ENCODE measurements at regions not wholly inside any gene's neighbourhood (a gene's known extent, or its start where the extent isn't known, plus 50 kb on each side); places are given as distances from the start of the nearest gene placed in this dataset.
A peak's percentile ranks its signal among the peaks of the same experiment; 100 is the strongest.

GRCh38 chr2:226622484-226622883 lies 177.1 kb downstream of the IRS1 start:
- no peak for DNase-seq (ENCODE audit: low read depth, low spot score)

- no peak for DNase-seq (ENCODE audit: low read depth, low spot score)
Measured at GRCh38 chr2:226620176-226620575, 179.4 kb downstream of the IRS1 start.

- no peak for DNase-seq (ENCODE audit: low read depth, low spot score)
Measured at GRCh38 chr2:226619707-226620106, 179.9 kb downstream of the IRS1 start.

- DNase-seq (ENCODE audit: low read depth, low spot score): peak; percentile 47
Measured at GRCh38 chr2:226618875-226619605, 180.6 kb downstream of the IRS1 start.

DNA sequence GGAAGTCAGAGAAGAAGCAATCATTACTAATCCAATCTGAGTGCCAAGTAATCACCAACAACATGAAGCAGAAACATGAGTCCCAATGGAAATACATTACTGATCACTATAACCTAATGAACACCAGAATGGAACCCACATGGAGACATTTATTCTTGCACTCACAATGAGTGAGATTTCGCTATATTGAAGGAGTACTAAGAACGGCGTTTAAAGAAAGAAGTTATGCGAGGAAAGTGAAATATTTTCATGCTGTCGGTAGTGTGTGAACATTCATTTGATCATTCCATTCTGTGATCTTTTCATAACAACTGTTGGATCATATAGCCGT lies 181.1 kb downstream of the IRS1 start:
- DNase-seq (ENCODE audit: low read depth, low spot score): no peak

GRCh38 chr2:226615891-226616290 lies 183.7 kb downstream of the IRS1 start:
- DNase-seq (ENCODE audit: low read depth, low spot score): no peak

GRCh38 chr2:226611944-226612318 lies 187.7 kb downstream of the IRS1 start:
- no peak for DNase-seq (ENCODE audit: low read depth, low spot score)

GRCh38 chr2:226611196-226611943 lies 188.2 kb downstream of the IRS1 start:
- no peak for DNase-seq (ENCODE audit: low read depth, low spot score)

DNA sequence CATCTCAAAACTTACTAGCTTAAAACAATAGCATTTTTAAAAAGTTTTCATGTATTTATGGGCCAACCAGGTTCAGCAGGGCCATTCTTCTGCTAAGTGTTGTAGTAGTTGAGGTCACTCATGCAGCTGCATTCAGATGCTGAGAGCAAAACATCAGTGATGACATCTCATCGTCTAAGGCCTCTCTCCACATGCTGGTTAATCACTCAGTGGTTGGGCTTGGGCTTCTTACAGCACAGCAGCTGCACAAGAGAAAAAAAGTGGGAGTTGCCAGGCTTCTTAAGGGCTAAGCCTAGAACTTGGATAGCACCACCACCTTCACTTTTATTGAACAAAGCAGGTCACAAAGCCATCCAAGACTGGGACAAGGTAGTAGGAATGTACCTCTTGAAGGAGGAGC lies 190.3 kb downstream of the IRS1 start:
- DNase-seq (ENCODE audit: low read depth, low spot score): peak; percentile 73

DNA sequence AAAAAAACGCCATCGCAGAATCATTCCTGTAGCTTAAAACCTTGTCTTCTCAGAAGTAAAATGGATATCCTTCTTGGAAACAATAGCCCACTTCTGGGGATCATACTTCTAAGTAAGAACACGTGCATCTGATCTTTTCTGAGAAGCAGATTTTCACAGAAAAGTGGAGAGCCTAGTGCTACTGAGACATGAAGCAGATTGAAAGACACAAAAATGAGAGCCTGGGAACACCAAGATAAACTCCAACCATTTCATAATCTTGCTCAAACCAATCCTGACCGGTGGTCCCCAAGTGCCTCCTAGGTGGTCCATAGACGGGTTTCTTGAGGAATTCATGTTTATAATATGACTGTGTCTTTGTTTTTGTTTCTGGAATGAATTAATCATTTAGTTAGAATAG lies 191.2 kb downstream of the IRS1 start:
- no peak for DNase-seq (ENCODE audit: low read depth, low spot score)

DNA sequence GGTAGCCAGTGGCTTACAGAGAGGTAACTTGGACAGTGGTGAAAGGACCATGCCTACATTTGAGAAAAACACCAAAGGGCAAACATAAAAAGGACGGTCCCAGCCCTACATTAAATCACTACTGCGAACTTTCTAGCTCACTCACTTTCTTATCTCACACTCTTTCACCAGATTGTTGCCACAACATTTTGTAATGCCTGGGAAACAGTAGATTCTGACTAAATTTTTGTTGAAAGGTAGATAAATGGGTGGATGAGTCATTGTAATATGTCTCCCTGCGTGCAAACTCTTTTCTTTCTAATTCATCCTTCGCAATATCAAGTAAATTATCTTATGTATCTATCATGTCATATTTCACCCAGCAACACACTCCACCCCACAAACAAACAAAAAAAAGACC lies 192.2 kb downstream of the IRS1 start:
- DNase-seq (ENCODE audit: low read depth, low spot score): no peak

DNA sequence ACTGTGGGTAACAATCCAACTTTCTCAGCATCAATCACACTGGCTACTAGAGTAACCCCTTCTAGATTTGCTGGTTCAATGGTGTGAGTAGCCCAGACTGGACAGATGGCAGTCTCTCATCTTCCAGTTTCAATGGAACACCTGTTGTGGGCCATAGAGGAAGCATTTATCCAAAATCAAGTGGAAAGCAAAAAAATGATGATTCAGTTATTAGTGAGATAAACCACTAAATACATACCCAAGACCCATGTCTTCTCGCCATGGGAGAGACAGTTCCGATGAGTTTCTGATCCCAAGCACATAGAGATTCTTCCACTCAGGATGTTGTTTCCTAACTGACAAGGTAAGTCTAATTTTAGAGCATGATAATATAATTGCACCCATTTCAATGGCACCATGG lies 194.0 kb downstream of the IRS1 start:
- no peak for DNase-seq (ENCODE audit: low read depth, low spot score)

DNA sequence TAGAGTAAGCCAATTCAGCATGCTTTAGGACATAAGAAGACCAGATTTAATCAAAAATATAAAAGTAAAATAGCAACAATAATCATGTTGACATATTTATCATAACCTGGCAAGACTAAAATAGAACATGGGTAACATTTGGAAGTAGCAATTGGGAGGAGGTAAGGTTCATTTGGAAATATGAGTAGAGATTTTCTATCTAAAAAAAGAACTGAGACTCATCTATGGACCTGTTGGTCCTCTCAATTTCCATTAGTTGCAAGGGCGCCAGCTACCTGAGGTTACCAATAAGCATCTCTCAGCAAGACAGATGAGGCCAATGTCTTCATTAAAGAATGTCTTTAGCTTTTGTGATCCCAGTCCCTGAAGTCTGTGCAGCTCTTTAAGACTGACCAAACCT lies 196.0 kb downstream of the IRS1 start:
- no peak for DNase-seq (ENCODE audit: low read depth, low spot score)

DNA sequence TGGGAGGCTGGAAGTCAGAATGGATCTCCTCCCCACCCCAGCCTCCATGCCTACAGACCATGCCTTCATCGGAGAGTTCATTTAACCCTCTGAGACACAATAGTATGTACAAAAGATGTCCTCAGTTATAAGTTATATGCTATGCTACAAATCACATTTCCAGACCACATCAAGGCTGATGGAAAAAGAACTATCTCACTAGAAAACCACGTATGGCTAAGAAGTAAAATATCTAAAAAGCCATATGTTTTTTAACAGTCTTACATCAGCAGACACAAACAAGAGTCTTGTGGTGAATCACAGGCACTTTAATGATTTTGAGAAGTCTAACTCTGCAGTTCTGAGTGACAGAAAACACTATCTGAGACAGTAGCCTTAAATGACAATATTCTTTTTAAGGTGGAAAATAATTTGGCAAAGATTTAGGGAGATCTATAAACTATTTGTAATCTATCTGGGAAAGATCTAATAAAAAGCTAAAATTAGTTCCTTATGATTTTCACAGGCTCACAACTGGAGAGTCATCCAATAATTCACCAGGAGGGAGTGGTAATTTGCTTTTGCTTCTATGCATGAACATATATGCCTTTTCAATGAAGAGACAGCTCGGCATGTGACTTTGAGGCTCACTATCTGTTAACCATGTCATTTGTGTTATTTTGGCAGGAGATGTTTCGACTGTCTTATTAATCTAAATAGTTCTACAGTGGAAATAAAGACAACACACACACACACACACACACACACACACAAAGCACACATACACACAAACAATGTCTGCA lies 197.5 kb downstream of the IRS1 start:
- DNase-seq (ENCODE audit: low read depth, low spot score): no peak

- DNase-seq (ENCODE audit: low read depth, low spot score): no peak
Measured at GRCh38 chr2:226600802-226601201, 198.8 kb downstream of the IRS1 start.

DNA sequence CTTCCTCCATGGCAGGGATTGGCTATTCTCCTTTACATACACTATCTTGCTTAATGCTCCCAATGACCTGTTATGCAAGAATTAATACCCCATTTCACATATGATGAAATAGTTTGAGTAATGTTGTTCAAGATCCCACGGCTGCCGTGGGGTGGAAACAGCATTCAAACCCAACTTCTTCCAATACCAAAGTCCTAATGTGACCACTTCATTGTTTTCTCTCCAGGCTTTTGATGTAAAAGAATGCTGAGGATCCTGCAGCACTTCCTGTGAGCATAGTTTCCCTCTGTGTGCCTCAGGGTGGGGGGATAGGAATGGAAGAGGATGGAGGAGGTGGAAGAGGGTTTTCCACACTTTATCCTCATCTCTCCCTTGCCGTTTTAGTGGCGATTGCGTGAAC lies 199.4 kb downstream of the IRS1 start:
- no peak for DNase-seq (ENCODE audit: low read depth, low spot score)

GRCh38 chr2:226589043-226589442 lies 210.6 kb downstream of the IRS1 start:
- DNase-seq (ENCODE audit: low read depth, low spot score): no peak

GRCh38 chr2:226585130-226585561 lies 214.5 kb downstream of the IRS1 start:
- DNase-seq (ENCODE audit: low read depth, low spot score): no peak

DNA sequence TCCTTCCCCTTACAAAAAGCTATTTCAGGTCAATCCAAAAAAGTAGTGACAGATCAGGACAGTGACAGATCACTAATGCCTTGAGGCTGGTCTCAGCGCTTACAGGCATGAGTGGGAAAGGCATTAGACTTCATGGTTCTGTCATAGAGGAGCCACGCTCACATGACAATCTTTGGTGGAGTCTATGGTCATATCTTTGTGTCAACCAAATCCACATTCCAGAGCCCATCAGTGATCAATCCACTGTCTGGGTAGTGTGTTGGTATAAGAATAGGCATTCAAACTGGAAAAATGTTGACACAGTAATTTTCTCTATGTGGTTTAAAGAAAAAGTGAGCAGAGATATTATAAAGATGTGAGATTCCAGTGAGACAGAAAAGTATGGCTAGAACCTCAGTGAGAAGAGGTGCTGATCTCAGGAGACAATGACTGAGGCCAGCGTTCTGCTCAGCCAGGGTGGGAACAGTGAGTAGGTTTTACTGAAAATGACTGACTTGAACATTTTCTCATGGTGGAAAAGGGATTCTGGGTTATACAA lies 215.0 kb downstream of the IRS1 start:
- DNase-seq (ENCODE audit: low read depth, low spot score): no peak

- DNase-seq (ENCODE audit: low read depth, low spot score): peak; percentile 16
Measured at GRCh38 chr2:226583715-226584114, 215.9 kb downstream of the IRS1 start.

GRCh38 chr2:226581661-226582060 lies 218.0 kb downstream of the IRS1 start:
- DNase-seq (ENCODE audit: low read depth, low spot score): no peak

DNA sequence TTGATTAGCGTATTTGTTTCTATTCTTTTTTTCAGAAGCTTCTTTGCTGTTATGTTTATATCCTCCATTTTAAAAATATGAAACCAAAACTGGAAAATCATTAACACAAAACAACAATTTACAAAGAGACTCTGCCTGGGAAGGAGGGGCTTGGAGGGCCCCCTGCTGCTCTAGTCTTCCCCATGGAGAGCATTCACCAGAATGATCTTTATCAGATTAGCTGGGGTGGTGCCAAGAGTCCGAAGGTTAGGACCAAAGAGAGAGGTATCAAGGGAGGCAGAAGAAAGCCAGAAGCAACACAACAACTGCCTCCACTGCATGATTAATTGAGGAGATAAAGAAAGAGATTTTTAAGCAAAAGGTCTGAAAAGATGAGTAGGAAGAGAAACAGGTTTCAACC lies 218.6 kb downstream of the IRS1 start:
- no peak for DNase-seq (ENCODE audit: low read depth, low spot score)

Data from brain pericyte (primary cell).